ENCODE measurements at regions not wholly inside any gene's neighbourhood (a gene's known extent, or its start where the extent isn't known, plus 50 kb on each side); places are given as distances from the start of the nearest gene placed in this dataset.

- no peak overlapping the region for H3K4me3 ChIP-seq (replicated peaks in 1 of 3; ENCODE audit: insufficient read depth in 1 of 3, low read depth in 1 of 3, low read length in 3 of 3)
- H3K4me2 ChIP-seq (ENCODE audit: insufficient read depth, low read length): no peak overlapping the region
- no peaks in the 10 kb centered on the region for H3K4me1 ChIP-seq (ENCODE audit: control insufficient read depth, extremely low read depth, insufficient read depth, low read length)
- no peaks in the 10 kb centered on the region for H3K79me2 ChIP-seq (ENCODE audit: control insufficient read depth, insufficient read depth, low read length)
- no peaks in the 10 kb centered on the region for H4K20me1 ChIP-seq (replicated peaks; ENCODE audit: control insufficient read depth, extremely low read depth, insufficient read depth, low read length)
- H3K27me3 ChIP-seq (ENCODE audit: control insufficient read depth in 2 of 2, insufficient read depth in 2 of 2, low read length in 2 of 2): peaks cover 2 to 4% of the 10 kb centered on the region in 2 experiments
- H3K9ac ChIP-seq (replicated peaks; ENCODE audit: extremely low read depth, insufficient read depth, low read length): no peak overlapping the region
- no peaks in the 10 kb centered on the region for H3K36me3 ChIP-seq (ENCODE audit: control insufficient read depth in 2 of 2, extremely low read depth in 1 of 2, insufficient read depth in 2 of 2, low read length in 2 of 2)
- FAIRE-seq (no peak), DNase-seq (ENCODE audit: low read depth, low spot score) (no peak)
- ChIA-PET CTCF (no interaction called here), POLR2A (no interaction called here)
- H3K9me1 ChIP-seq (replicated peaks; ENCODE audit: control insufficient read depth, extremely low read depth, insufficient read depth, low read length): no peaks in the 10 kb centered on the region
- H3K27ac ChIP-seq (ENCODE audit: insufficient read depth, low read depth, low read length): no peak overlapping the region
- H3K9me3 ChIP-seq (replicated peaks; ENCODE audit: control insufficient read depth, insufficient read depth, low read length): no peaks in the 10 kb centered on the region
- TF ChIP-seq JUN (IDR thresholded peaks at IDR 0.05; ENCODE audit: borderline replicate concordance, insufficient read depth, insufficient read length, low read depth): no peak
- TF ChIP-seq GATA2 (IDR thresholded peaks at IDR 0.05; ENCODE audit: insufficient read depth, insufficient read length, low read depth, low read length): no peak
- no peak for TF ChIP-seq EZH2 (IDR thresholded peaks at IDR 0.05; ENCODE audit: borderline replicate concordance, low read depth, low read length, severe bottlenecking)
- no peak for TF ChIP-seq FOS (IDR thresholded peaks at IDR 0.05; ENCODE audit: borderline replicate concordance, insufficient read depth, low read length)
- no peak for TF ChIP-seq POLR2A (IDR thresholded peaks at IDR 0.05; ENCODE audit: low read depth, low read length)
- TF ChIP-seq POLR2AphosphoS5 (IDR thresholded peaks at IDR 0.05; ENCODE audit: insufficient read depth, low read depth, low read length): no peak
- TF ChIP-seq, protein P1, sequence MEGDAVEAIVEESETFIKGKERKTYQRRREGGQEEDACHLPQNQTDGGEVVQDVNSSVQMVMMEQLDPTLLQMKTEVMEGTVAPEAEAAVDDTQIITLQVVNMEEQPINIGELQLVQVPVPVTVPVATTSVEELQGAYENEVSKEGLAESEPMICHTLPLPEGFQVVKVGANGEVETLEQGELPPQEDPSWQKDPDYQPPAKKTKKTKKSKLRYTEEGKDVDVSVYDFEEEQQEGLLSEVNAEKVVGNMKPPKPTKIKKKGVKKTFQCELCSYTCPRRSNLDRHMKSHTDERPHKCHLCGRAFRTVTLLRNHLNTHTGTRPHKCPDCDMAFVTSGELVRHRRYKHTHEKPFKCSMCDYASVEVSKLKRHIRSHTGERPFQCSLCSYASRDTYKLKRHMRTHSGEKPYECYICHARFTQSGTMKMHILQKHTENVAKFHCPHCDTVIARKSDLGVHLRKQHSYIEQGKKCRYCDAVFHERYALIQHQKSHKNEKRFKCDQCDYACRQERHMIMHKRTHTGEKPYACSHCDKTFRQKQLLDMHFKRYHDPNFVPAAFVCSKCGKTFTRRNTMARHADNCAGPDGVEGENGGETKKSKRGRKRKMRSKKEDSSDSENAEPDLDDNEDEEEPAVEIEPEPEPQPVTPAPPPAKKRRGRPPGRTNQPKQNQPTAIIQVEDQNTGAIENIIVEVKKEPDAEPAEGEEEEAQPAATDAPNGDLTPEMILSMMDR (IDR thresholded peaks at IDR 0.05; ENCODE audit: extremely low read depth in 1 of 2, insufficient read depth in 1 of 2, low read depth in 1 of 2, low read length in 2 of 2): no peak
- TF ChIP-seq, protein P2, sequence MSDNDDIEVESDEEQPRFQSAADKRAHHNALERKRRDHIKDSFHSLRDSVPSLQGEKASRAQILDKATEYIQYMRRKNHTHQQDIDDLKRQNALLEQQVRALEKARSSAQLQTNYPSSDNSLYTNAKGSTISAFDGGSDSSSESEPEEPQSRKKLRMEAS (IDR thresholded peaks at IDR 0.05; ENCODE audit: insufficient read depth, insufficient read length): no peak
- TF ChIP-seq MYC (IDR thresholded peaks at IDR 0.05; ENCODE audit: low read depth, low read length): no peak
- dilution Hi-C loops (cut with MboI; ENCODE audit: extremely low pct_ligation_motif_present, low sequenced_read_pairs) (no loop called here), intact Hi-C loops (cut with micrococcal nuclease) (no loop called here)
- H2AFZ ChIP-seq (ENCODE audit: low read depth, low read length): no peak overlapping the region
- BruUV-seq (replicated peaks): no TSS peak
These were observed 73.8 kb upstream of the CDON start for GRCh38 chr11:126136507-126136906.
